ENCODE measurements at regions not wholly inside any gene's neighbourhood (a gene's known extent, or its start where the extent isn't known, plus 50 kb on each side); places are given as distances from the start of the nearest gene placed in this dataset.

DNA sequence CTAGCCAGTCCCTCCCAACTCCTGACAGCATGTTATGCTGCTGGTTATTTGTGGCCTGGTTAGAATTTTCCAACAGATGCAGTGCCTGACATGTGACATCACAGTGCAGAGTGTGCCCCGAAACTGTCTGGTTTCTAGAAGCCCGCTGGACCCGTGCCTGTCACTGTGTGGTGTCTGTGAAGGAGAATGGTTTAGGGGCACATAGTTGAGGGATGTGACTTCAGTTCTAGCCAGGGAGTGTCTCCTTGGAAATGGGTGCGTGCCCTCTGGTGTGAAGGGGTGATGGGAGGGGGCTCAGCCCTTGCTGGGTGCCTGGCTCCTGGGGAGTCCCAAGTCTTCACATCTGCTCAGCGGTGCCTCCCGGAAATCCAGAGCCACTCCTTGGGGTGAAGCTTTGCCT, 303.6 kb downstream of the GLRX3 start:
- Histone ChIP-seq H3K36me3 (no peaks in the 10 kb centered on the region), H3K9me3 (no peaks in the 10 kb centered on the region), H3K27ac (no peak overlapping the region), H3K4me3 (no peak overlapping the region), H3K27me3 (no peaks in the 10 kb centered on the region), H3K4me1 (no peaks in the 10 kb centered on the region)
- no peak for DNase-seq
- no peak for TF ChIP-seq POLR2A (IDR thresholded peaks at IDR 0.05)
- TF ChIP-seq, protein P1, sequence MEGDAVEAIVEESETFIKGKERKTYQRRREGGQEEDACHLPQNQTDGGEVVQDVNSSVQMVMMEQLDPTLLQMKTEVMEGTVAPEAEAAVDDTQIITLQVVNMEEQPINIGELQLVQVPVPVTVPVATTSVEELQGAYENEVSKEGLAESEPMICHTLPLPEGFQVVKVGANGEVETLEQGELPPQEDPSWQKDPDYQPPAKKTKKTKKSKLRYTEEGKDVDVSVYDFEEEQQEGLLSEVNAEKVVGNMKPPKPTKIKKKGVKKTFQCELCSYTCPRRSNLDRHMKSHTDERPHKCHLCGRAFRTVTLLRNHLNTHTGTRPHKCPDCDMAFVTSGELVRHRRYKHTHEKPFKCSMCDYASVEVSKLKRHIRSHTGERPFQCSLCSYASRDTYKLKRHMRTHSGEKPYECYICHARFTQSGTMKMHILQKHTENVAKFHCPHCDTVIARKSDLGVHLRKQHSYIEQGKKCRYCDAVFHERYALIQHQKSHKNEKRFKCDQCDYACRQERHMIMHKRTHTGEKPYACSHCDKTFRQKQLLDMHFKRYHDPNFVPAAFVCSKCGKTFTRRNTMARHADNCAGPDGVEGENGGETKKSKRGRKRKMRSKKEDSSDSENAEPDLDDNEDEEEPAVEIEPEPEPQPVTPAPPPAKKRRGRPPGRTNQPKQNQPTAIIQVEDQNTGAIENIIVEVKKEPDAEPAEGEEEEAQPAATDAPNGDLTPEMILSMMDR (IDR thresholded peaks at IDR 0.05) = no peak
- intact Hi-C loops (cut with DNase I; ENCODE audit: low total_unique reads) = no loop called here

DNA sequence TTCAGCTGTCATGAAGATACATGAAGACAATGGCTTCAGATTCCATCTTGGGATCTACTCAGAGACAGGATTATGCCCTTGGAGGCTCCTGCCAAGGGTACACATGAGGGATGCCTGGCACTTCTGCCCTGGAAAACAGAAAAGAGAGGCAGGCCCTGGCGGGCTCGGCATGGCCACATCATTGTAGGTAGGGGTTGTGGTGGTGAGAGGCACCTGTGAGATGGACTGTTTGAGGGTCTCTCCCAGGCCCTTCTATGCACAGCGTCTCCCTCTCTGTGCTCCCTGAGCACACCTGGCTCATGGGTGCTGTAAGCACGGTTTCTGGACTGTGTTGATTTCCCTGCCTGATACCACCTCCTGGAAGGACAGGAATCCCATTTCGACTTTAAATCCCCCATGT, 304.3 kb downstream of the GLRX3 start:
- no peak overlapping the region for H3K4me3 ChIP-seq
- H3K27ac ChIP-seq = no peak overlapping the region
- H3K36me3 ChIP-seq = no peaks in the 10 kb centered on the region
- intact Hi-C loops (cut with DNase I; ENCODE audit: low total_unique reads) = no loop called here
- H3K9me3 ChIP-seq = no peaks in the 10 kb centered on the region
- DNase-seq = no peak
- TF ChIP-seq POLR2A (IDR thresholded peaks at IDR 0.05) = no peak
- TF ChIP-seq, protein P1 (IDR thresholded peaks at IDR 0.05) = no peak
- H3K4me1 ChIP-seq = no peaks in the 10 kb centered on the region
- no peaks in the 10 kb centered on the region for H3K27me3 ChIP-seq

DNA sequence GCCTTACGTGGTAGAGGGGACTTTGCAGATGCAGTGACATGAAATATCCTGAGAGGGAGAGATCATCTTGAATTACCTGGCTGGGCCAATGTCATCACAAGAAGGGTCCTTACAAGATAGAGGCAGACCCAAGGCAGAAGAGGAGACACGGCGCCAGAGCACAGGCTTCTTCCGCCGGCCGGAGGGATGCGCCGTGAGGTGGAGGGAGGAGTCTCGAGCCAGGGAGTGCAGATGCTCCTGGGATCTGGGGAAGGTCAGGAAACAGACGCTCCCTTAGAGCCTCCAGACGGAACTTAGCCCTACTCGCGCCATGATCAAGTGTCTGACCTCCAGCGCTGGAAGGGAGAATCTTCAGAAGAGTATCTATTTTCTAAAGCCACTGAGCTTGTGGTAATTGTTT, 304.8 kb downstream of the GLRX3 start:
- H3K4me1 ChIP-seq = no peaks in the 10 kb centered on the region
- H3K27ac ChIP-seq = no peak overlapping the region
- H3K9me3 ChIP-seq = no peaks in the 10 kb centered on the region
- no peak overlapping the region for H3K4me3 ChIP-seq
- intact Hi-C loops (cut with DNase I; ENCODE audit: low total_unique reads) = no loop called here
- no peaks in the 10 kb centered on the region for H3K27me3 ChIP-seq
- TF ChIP-seq, protein P1 (IDR thresholded peaks at IDR 0.05) = no peak
- no peak for TF ChIP-seq POLR2A (IDR thresholded peaks at IDR 0.05)
- no peaks in the 10 kb centered on the region for H3K36me3 ChIP-seq
- no peak for DNase-seq

DNA sequence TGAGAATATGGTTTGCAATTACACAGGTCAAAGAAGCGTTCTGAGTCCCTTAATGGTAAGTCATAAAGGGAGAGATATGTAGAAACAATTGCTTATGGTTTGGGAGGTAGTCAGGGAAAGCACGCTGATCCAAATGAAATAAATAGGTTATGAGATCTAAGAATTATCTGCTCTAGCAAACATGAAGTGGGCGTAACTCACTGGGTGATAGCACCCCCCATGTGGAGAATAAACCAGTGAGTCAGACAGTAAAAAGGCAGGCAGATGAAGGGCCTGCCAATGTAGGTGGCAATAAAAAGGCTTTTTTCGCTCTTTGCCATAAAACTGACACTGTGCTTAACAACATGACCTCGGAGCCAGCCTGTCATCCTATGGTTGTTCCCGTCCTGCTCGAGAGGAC, 306.9 kb downstream of the GLRX3 start:
- H3K4me1 ChIP-seq = no peaks in the 10 kb centered on the region
- TF ChIP-seq, protein P1 (IDR thresholded peaks at IDR 0.05) = no peak
- TF ChIP-seq POLR2A (IDR thresholded peaks at IDR 0.05) = no peak
- no peaks in the 10 kb centered on the region for H3K27me3 ChIP-seq
- no peaks in the 10 kb centered on the region for H3K36me3 ChIP-seq
- no peaks in the 10 kb centered on the region for H3K9me3 ChIP-seq
- intact Hi-C loops (cut with DNase I; ENCODE audit: low total_unique reads) = no loop called here
- H3K4me3 ChIP-seq = no peak overlapping the region
- DNase-seq = no peak
- no peak overlapping the region for H3K27ac ChIP-seq

DNA sequence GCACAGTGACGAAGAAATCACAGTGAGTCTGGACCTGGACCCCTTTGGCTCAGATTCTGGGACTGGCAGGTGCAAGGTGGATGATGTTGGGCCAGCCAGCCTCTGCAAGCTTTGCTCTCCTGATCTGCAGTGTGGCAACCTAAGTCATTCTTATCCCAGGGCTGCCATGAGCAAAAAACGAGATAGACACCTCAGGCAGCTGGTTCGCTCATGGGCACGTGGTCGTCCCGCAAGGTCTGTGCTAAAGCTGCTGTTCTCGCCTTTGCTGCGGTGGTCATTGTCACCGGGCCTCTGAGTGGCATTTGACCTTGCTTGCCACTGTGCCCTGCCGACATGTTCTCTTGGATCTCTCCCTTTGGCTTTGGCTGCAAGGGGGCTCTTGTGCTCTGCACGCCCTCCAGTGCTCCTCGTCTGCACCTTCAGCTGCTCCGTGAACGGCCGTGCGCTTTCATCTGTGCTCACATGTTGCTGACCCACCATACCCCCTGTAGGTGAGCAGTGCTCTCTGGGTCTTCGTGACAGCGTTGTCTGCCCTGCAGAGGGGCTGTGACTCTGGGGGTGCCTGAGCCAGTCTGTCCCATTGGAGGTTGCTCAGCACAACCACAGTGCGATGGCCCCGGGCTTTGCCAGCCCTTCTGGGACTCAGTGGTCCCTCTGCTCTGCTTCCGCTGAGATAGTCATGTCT, 317.0 kb downstream of the GLRX3 start:
- intact Hi-C loops (cut with DNase I; ENCODE audit: low total_unique reads) = no loop called here
- TF ChIP-seq POLR2A (IDR thresholded peaks at IDR 0.05) = no peak
- TF ChIP-seq, protein P1 (IDR thresholded peaks at IDR 0.05) = no peak
- Histone ChIP-seq H3K27me3 (peaks cover 0 to 4% of the 10 kb centered on the region in 2 donors), H3K4me1 (no peaks in the 10 kb centered on the region), H3K4me3 (no peak overlapping the region), H3K9me3 (no peaks in the 10 kb centered on the region), H3K27ac (no peak overlapping the region), H3K36me3 (no peaks in the 10 kb centered on the region)
- DNase-seq = no peak
